ENCODE measurements at regions not wholly inside any gene's neighbourhood (a gene's known extent, or its start where the extent isn't known, plus 50 kb on each side); places are given as distances from the start of the nearest gene placed in this dataset.

GRCh38 chr14:45621731-45622130 is 368.7 kb upstream of the MIS18BP1 start:
- Histone ChIP-seq H3K27me3 (ENCODE audit: control insufficient read depth, insufficient read depth, low read length) (no peaks in the 10 kb centered on the region), H3K4me3 (ENCODE audit: low read depth, low read length) (no peak overlapping the region), H3K36me3 (ENCODE audit: control insufficient read depth, insufficient read depth, low read length) (no peaks in the 10 kb centered on the region)
- DNase-seq (ENCODE audit: low read depth), result no peak
- no peak for TF ChIP-seq CTCF (IDR thresholded peaks at IDR 0.05; ENCODE audit: insufficient read depth, low read depth, low read length)
- POLR2A ChIA-PET, result no interaction called here
- CTCF ChIA-PET, result no interaction called here

DNA sequence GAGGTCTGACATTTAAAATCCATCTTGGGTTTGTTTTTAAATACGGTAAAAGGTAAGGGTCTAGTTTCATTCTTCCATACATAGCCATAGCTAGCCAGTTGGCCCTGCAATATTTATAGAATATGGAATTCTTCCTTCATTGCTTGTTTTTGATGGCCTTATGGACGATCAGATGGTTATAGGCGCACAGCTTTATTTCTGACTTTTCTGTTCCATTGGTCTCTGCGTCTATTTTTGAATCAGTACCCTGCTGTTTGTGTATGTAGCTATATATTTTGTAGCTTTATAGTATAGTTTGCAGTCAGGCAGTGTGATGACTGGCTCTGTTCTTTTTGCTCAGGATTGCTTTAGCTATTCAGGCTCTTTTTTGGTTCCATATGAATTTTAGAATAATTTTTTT is 366.8 kb upstream of the MIS18BP1 start:
- Histone ChIP-seq H3K4me3 (ENCODE audit: low read depth, low read length) (no peak overlapping the region), H3K27me3 (ENCODE audit: control insufficient read depth, insufficient read depth, low read length) (no peaks in the 10 kb centered on the region), H3K36me3 (ENCODE audit: control insufficient read depth, insufficient read depth, low read length) (no peaks in the 10 kb centered on the region)
- TF ChIP-seq CTCF (IDR thresholded peaks at IDR 0.05; ENCODE audit: insufficient read depth, low read depth, low read length), result no peak
- DNase-seq (ENCODE audit: low read depth), result no peak
- ChIA-PET POLR2A (no interaction called here), CTCF (no interaction called here)

- ChIA-PET POLR2A (no interaction called here), CTCF (interaction anchor here (0.9 kb wide), 1 partner anchor 733 kb away, joined by 4 read pairs; no protein-coding TSS in a partner anchor)
- Histone ChIP-seq H3K4me3 (ENCODE audit: low read depth, low read length) (no peak overlapping the region), H3K36me3 (ENCODE audit: control insufficient read depth, insufficient read depth, low read length) (no peaks in the 10 kb centered on the region), H3K27me3 (ENCODE audit: control insufficient read depth, insufficient read depth, low read length) (no peaks in the 10 kb centered on the region)
- DNase-seq (ENCODE audit: low read depth), result peak; percentile 4
- peak; percentile 50 for TF ChIP-seq CTCF (IDR thresholded peaks at IDR 0.05; ENCODE audit: insufficient read depth, low read depth, low read length)
Observed at GRCh38 chr14:45610318-45610717, 357.3 kb upstream of the MIS18BP1 start.

DNA sequence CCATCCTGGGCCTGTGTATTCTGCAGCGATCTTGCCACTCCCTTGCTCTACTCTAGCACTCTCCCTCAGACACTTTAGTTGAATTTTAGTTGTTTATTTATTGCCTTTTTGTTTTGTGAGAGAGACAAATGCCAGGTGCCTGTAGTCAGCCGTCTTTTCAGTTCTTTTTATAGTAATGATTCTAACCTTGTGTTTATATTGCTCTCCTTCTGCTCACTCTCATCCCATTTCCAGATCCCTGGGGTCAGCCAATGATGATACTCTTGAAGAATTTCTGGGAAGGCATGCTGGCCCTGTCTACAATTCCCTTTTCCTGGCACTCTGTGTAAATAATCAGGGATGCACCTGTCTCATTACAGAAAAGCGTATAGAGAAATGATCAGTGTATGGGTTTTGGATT is 334.1 kb upstream of the MIS18BP1 start:
- POLR2A ChIA-PET, result no interaction called here
- no peak for DNase-seq (ENCODE audit: low read depth)
- TF ChIP-seq CTCF (IDR thresholded peaks at IDR 0.05; ENCODE audit: insufficient read depth, low read depth, low read length), result no peak
- Histone ChIP-seq H3K27me3 (ENCODE audit: control insufficient read depth, insufficient read depth, low read length) (no peaks in the 10 kb centered on the region), H3K36me3 (ENCODE audit: control insufficient read depth, insufficient read depth, low read length) (no peaks in the 10 kb centered on the region), H3K4me3 (ENCODE audit: low read depth, low read length) (no peak overlapping the region)
- CTCF ChIA-PET, result no interaction called here

GRCh38 chr14:45559626-45560025 is 306.6 kb upstream of the MIS18BP1 start:
- Histone ChIP-seq H3K27me3 (ENCODE audit: control insufficient read depth, insufficient read depth, low read length) (no peaks in the 10 kb centered on the region), H3K36me3 (ENCODE audit: control insufficient read depth, insufficient read depth, low read length) (no peaks in the 10 kb centered on the region), H3K4me3 (ENCODE audit: low read depth, low read length) (no peak overlapping the region)
- TF ChIP-seq CTCF (IDR thresholded peaks at IDR 0.05; ENCODE audit: insufficient read depth, low read depth, low read length), result no peak
- POLR2A ChIA-PET, result no interaction called here
- CTCF ChIA-PET, result no interaction called here
- no peak for DNase-seq (ENCODE audit: low read depth)

All from BJ (cell line).